ENCODE measurements at regions not wholly inside any gene's neighbourhood (a gene's known extent, or its start where the extent isn't known, plus 50 kb on each side); places are given as distances from the start of the nearest gene placed in this dataset.

DNA sequence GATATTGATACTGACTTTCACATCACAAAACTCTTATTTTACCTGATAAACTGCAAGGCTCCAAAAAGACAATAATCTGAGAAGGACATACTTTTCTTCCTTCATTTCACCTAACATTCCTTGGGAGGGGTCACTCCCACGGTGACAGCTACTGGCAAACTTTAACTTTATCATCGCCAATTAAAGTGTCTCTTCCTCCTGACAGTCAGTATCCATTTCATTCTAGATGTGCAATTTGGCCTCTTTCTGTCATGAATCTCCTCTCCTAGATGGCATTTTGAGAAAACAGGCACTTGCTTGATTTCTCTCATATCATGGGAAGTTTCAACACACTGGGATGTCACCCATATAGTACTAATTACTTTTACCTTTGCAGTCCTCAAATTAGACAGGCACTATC is 413.5 kb upstream of the CCNG1 start:
- ATAC-seq = no peak
- Histone ChIP-seq H3K4me2 (no peak overlapping the region), H4K20me1 (replicated peaks; ENCODE audit: insufficient read depth) (no peaks in the 10 kb centered on the region), H3K27ac (ENCODE audit: low read depth) (no peak overlapping the region), H3F3A (replicated peaks; ENCODE audit: low read depth) (no peaks in the 10 kb centered on the region), H3K27me3 (ENCODE audit: insufficient read depth) (no peaks in the 10 kb centered on the region), H3K36me3 (ENCODE audit: insufficient read depth) (no peaks in the 10 kb centered on the region), H3K4me3 (no peak overlapping the region), H3K4me1 (ENCODE audit: insufficient read depth) (no peaks in the 10 kb centered on the region), H3K79me2 (replicated peaks; ENCODE audit: insufficient read depth) (no peaks in the 10 kb centered on the region), H2AFZ (no peak overlapping the region), H3K9me2 (ENCODE audit: insufficient read depth) (no peaks in the 10 kb centered on the region)
- Mint-ChIP-seq H3K36me3 (ENCODE audit: low read depth) (no peaks in the 10 kb centered on the region), H3K4me3 (no peak overlapping the region), H3K9me3 (no peaks in the 10 kb centered on the region; the same call in 2 of the 3 replicates), H3K27ac (no peak overlapping the region), H3K27me3 (ENCODE audit: insufficient read depth, low read depth, poor library complexity) (no peaks in the 10 kb centered on the region), H3K4me1 (peaks cover 4% of the 10 kb centered on the region; the same call in 2 of the 3 replicates)
- TF ChIP-seq STAT1 (IDR thresholded peaks at IDR 0.05; ENCODE audit: unreplicated experiment) (no peak), ZNF114 (CRISPR knock-in tag; IDR thresholded peaks at IDR 0.05) (no peak), ZNF331 (CRISPR knock-in tag; IDR thresholded peaks at IDR 0.05; ENCODE audit: low read depth) (no peak), JUNB (IDR thresholded peaks at IDR 0.05; ENCODE audit: unreplicated experiment) (no peak), POLR2AphosphoS5 (IDR thresholded peaks at IDR 0.05; ENCODE audit: low read depth) (no peak), NANOG (IDR thresholded peaks at IDR 0.05; ENCODE audit: borderline replicate concordance) (no peak), EZH2 (IDR thresholded peaks at IDR 0.05; ENCODE audit: low read depth, unreplicated experiment) (no peak), EZH2phosphoT487 (IDR thresholded peaks at IDR 0.05; ENCODE audit: unreplicated experiment) (no peak), CREB1 (CRISPR knock-in tag; IDR thresholded peaks at IDR 0.05; ENCODE audit: low read depth) (no peak)
- TF ChIP-seq, protein P1, sequence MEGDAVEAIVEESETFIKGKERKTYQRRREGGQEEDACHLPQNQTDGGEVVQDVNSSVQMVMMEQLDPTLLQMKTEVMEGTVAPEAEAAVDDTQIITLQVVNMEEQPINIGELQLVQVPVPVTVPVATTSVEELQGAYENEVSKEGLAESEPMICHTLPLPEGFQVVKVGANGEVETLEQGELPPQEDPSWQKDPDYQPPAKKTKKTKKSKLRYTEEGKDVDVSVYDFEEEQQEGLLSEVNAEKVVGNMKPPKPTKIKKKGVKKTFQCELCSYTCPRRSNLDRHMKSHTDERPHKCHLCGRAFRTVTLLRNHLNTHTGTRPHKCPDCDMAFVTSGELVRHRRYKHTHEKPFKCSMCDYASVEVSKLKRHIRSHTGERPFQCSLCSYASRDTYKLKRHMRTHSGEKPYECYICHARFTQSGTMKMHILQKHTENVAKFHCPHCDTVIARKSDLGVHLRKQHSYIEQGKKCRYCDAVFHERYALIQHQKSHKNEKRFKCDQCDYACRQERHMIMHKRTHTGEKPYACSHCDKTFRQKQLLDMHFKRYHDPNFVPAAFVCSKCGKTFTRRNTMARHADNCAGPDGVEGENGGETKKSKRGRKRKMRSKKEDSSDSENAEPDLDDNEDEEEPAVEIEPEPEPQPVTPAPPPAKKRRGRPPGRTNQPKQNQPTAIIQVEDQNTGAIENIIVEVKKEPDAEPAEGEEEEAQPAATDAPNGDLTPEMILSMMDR (conservative IDR thresholded peaks at IDR 0.05; ENCODE audit: low read depth in 2 of 2) = no peak
- TF ChIP-seq, protein P2, sequence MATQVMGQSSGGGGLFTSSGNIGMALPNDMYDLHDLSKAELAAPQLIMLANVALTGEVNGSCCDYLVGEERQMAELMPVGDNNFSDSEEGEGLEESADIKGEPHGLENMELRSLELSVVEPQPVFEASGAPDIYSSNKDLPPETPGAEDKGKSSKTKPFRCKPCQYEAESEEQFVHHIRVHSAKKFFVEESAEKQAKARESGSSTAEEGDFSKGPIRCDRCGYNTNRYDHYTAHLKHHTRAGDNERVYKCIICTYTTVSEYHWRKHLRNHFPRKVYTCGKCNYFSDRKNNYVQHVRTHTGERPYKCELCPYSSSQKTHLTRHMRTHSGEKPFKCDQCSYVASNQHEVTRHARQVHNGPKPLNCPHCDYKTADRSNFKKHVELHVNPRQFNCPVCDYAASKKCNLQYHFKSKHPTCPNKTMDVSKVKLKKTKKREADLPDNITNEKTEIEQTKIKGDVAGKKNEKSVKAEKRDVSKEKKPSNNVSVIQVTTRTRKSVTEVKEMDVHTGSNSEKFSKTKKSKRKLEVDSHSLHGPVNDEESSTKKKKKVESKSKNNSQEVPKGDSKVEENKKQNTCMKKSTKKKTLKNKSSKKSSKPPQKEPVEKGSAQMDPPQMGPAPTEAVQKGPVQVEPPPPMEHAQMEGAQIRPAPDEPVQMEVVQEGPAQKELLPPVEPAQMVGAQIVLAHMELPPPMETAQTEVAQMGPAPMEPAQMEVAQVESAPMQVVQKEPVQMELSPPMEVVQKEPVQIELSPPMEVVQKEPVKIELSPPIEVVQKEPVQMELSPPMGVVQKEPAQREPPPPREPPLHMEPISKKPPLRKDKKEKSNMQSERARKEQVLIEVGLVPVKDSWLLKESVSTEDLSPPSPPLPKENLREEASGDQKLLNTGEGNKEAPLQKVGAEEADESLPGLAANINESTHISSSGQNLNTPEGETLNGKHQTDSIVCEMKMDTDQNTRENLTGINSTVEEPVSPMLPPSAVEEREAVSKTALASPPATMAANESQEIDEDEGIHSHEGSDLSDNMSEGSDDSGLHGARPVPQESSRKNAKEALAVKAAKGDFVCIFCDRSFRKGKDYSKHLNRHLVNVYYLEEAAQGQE (IDR thresholded peaks at IDR 0.05; ENCODE audit: unreplicated experiment) = no peak
- TF ChIP-seq, protein P3, sequence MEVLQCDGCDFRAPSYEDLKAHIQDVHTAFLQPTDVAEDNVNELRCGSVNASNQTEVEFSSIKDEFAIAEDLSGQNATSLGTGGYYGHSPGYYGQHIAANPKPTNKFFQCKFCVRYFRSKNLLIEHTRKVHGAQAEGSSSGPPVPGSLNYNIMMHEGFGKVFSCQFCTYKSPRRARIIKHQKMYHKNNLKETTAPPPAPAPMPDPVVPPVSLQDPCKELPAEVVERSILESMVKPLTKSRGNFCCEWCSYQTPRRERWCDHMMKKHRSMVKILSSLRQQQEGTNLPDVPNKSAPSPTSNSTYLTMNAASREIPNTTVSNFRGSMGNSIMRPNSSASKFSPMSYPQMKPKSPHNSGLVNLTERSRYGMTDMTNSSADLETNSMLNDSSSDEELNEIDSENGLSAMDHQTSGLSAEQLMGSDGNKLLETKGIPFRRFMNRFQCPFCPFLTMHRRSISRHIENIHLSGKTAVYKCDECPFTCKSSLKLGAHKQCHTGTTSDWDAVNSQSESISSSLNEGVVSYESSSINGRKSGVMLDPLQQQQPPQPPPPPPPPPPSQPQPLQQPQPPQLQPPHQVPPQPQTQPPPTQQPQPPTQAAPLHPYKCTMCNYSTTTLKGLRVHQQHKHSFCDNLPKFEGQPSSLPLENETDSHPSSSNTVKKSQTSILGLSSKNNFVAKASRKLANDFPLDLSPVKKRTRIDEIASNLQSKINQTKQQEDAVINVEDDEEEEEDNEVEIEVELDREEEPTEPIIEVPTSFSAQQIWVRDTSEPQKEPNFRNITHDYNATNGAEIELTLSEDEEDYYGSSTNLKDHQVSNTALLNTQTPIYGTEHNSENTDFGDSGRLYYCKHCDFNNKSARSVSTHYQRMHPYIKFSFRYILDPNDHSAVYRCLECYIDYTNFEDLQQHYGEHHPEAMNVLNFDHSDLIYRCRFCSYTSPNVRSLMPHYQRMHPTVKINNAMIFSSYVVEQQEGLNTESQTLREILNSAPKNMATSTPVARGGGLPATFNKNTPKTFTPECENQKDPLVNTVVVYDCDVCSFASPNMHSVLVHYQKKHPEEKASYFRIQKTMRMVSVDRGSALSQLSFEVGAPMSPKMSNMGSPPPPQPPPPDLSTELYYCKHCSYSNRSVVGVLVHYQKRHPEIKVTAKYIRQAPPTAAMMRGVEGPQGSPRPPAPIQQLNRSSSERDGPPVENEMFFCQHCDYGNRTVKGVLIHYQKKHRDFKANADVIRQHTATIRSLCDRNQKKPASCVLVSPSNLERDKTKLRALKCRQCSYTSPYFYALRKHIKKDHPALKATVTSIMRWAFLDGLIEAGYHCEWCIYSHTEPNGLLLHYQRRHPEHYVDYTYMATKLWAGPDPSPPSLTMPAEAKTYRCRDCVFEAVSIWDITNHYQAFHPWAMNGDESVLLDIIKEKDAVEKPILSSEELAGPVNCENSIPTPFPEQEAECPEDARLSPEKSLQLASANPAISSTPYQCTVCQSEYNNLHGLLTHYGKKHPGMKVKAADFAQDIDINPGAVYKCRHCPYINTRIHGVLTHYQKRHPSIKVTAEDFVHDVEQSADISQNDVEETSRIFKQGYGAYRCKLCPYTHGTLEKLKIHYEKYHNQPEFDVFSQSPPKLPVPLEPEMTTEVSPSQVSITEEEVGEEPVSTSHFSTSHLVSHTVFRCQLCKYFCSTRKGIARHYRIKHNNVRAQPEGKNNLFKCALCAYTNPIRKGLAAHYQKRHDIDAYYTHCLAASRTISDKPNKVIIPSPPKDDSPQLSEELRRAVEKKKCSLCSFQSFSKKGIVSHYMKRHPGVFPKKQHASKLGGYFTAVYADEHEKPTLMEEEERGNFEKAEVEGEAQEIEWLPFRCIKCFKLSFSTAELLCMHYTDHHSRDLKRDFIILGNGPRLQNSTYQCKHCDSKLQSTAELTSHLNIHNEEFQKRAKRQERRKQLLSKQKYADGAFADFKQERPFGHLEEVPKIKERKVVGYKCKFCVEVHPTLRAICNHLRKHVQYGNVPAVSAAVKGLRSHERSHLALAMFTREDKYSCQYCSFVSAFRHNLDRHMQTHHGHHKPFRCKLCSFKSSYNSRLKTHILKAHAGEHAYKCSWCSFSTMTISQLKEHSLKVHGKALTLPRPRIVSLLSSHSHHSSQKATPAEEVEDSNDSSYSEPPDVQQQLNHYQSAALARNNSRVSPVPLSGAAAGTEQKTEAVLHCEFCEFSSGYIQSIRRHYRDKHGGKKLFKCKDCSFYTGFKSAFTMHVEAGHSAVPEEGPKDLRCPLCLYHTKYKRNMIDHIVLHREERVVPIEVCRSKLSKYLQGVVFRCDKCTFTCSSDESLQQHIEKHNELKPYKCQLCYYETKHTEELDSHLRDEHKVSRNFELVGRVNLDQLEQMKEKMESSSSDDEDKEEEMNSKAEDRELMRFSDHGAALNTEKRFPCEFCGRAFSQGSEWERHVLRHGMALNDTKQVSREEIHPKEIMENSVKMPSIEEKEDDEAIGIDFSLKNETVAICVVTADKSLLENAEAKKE (CRISPR knock-in tag; IDR thresholded peaks at IDR 0.05) = no peak
- DNase-seq (ENCODE audit: low spot score) = no peak

Measured in GM23338 (cell line).